ENCODE measurements at regions not wholly inside any gene's neighbourhood (a gene's known extent, or its start where the extent isn't known, plus 50 kb on each side); places are given as distances from the start of the nearest gene placed in this dataset.

DNA sequence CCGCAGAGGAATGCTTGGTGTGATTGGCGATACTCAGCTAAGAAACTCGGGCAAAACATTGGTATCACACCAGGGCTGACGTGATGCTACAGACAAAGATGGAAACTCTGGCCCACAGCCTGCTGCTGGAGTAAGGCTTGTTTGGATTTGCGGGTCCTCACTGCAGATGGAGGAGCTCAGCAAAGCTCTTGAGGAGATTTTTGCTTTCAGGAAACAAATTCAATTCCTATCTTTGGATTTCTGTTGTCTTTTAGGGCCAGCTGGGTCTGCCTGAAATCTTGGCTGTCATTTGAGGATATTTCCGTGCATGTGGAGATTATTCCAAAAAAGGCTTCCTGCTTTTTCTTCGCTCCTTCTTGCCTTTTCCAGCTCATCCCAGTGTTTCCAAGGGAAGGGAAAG is 475.8 kb downstream of the TSN start:
- DNase-seq (ENCODE audit: extremely low read depth in 1 of 4, low spot score in 3 of 4) (no peak), FAIRE-seq (no peak), ATAC-seq (no peak)
- Histone ChIP-seq H3K27me3 (ENCODE audit: control insufficient read depth in 2 of 2, insufficient read depth in 2 of 2, low read length in 2 of 2) (no peaks in the 10 kb centered on the region), H3K9me3 (replicated peaks; ENCODE audit: control insufficient read depth, insufficient read depth, low read depth, low read length) (no peaks in the 10 kb centered on the region), H3K4me2 (ENCODE audit: insufficient read depth, low read length) (no peak overlapping the region), H3K27ac (ENCODE audit: extremely low read depth, low read depth, low read length) (no peak overlapping the region), H3K9ac (ENCODE audit: insufficient read depth in 1 of 2, low read depth in 2 of 2, low read length in 2 of 2) (no peak overlapping the region), H3K4me1 (replicated peaks in 1 of 2; ENCODE audit: control insufficient read depth in 2 of 2, insufficient read depth in 2 of 2, low read length in 2 of 2) (no peaks in the 10 kb centered on the region), H3K4me3 (no peak overlapping the region), H3K79me2 (ENCODE audit: control insufficient read depth, insufficient read depth, low read length) (no peaks in the 10 kb centered on the region), H3K9me1 (ENCODE audit: control insufficient read depth, insufficient read depth, low read length) (no peaks in the 10 kb centered on the region), H2AFZ (ENCODE audit: low read depth, low read length) (no peak overlapping the region), H3K36me3 (ENCODE audit: control insufficient read depth, insufficient read depth, low read length) (no peaks in the 10 kb centered on the region), H4K20me1 (replicated peaks; ENCODE audit: control insufficient read depth, insufficient read depth, low read length) (no peaks in the 10 kb centered on the region; the same call in 1 of the 2 replicates)
- POLR2A ChIA-PET: no interaction called here
- BruUV-seq (replicated peaks): no TSS peak
- CTCF ChIA-PET (ENCODE audit: low intra/inter-chr PET ratio): no interaction called here
- intact Hi-C loops (cut with micrococcal nuclease) (no loop called here), in situ Hi-C loops (cut with MboI) (no loop called here)
- 3% methylated on average over 7 of the region's 7 CpGs for WGBS (ENCODE audit: insufficient coverage, low coverage, missing lambda C conversion rate)
- TF ChIP-seq, protein P1, sequence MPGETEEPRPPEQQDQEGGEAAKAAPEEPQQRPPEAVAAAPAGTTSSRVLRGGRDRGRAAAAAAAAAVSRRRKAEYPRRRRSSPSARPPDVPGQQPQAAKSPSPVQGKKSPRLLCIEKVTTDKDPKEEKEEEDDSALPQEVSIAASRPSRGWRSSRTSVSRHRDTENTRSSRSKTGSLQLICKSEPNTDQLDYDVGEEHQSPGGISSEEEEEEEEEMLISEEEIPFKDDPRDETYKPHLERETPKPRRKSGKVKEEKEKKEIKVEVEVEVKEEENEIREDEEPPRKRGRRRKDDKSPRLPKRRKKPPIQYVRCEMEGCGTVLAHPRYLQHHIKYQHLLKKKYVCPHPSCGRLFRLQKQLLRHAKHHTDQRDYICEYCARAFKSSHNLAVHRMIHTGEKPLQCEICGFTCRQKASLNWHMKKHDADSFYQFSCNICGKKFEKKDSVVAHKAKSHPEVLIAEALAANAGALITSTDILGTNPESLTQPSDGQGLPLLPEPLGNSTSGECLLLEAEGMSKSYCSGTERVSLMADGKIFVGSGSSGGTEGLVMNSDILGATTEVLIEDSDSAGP (CRISPR knock-in tag; IDR thresholded peaks at IDR 0.05): no peak
- no peak for TF ChIP-seq BRD9 (IDR thresholded peaks at IDR 0.05; ENCODE audit: low read depth, partially characterized antibody)
- no peak for TF ChIP-seq FOXA3 (CRISPR knock-in tag; conservative IDR thresholded peaks at IDR 0.05 in 1 of 2, IDR thresholded peaks at IDR 0.05 in 1 of 2)
- no peak for TF ChIP-seq PHB (CRISPR knock-in tag; IDR thresholded peaks at IDR 0.05)
- no peak for TF ChIP-seq CCAR2 (IDR thresholded peaks at IDR 0.05; ENCODE audit: low read depth, low read length)
- no peak for TF ChIP-seq PHF20 (IDR thresholded peaks at IDR 0.05; ENCODE audit: partially characterized antibody)
- TF ChIP-seq XRCC3 (IDR thresholded peaks at IDR 0.05): no peak
- TF ChIP-seq XRCC4 (IDR thresholded peaks at IDR 0.05; ENCODE audit: extremely low read depth, insufficient read depth, insufficient read length): no peak
- TF ChIP-seq ZC3H4 (CRISPR knock-in tag; IDR thresholded peaks at IDR 0.05; ENCODE audit: borderline replicate concordance): no peak
- no peak for TF ChIP-seq MECOM (CRISPR knock-in tag; IDR thresholded peaks at IDR 0.05)
- TF ChIP-seq ZNF239 (CRISPR knock-in tag; IDR thresholded peaks at IDR 0.05): no peak
- no peak for TF ChIP-seq HDAC1 (IDR thresholded peaks at IDR 0.05)
- TF ChIP-seq, protein P2, sequence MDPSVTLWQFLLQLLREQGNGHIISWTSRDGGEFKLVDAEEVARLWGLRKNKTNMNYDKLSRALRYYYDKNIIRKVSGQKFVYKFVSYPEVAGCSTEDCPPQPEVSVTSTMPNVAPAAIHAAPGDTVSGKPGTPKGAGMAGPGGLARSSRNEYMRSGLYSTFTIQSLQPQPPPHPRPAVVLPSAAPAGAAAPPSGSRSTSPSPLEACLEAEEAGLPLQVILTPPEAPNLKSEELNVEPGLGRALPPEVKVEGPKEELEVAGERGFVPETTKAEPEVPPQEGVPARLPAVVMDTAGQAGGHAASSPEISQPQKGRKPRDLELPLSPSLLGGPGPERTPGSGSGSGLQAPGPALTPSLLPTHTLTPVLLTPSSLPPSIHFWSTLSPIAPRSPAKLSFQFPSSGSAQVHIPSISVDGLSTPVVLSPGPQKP (CRISPR knock-in tag; IDR thresholded peaks at IDR 0.05): no peak
- TF ChIP-seq YBX1 (IDR thresholded peaks at IDR 0.05): no peak
- TF ChIP-seq, protein P3, sequence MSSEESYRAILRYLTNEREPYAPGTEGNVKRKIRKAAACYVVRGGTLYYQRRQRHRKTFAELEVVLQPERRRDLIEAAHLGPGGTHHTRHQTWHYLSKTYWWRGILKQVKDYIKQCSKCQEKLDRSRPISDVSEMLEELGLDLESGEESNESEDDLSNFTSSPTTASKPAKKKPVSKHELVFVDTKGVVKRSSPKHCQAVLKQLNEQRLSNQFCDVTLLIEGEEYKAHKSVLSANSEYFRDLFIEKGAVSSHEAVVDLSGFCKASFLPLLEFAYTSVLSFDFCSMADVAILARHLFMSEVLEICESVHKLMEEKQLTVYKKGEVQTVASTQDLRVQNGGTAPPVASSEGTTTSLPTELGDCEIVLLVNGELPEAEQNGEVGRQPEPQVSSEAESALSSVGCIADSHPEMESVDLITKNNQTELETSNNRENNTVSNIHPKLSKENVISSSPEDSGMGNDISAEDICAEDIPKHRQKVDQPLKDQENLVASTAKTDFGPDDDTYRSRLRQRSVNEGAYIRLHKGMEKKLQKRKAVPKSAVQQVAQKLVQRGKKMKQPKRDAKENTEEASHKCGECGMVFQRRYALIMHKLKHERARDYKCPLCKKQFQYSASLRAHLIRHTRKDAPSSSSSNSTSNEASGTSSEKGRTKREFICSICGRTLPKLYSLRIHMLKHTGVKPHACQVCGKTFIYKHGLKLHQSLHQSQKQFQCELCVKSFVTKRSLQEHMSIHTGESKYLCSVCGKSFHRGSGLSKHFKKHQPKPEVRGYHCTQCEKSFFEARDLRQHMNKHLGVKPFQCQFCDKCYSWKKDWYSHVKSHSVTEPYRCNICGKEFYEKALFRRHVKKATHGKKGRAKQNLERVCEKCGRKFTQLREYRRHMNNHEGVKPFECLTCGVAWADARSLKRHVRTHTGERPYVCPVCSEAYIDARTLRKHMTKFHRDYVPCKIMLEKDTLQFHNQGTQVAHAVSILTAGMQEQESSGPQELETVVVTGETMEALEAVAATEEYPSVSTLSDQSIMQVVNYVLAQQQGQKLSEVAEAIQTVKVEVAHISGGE (CRISPR knock-in tag; IDR thresholded peaks at IDR 0.05): no peak
- no peak for TF ChIP-seq SOX6 (IDR thresholded peaks at IDR 0.05)
